ENCODE measurements at regions not wholly inside any gene's neighbourhood (a gene's known extent, or its start where the extent isn't known, plus 50 kb on each side); places are given as distances from the start of the nearest gene placed in this dataset.

- TF ChIP-seq CTCF (IDR thresholded peaks at IDR 0.05) (no peak), POLR2A (IDR thresholded peaks at IDR 0.05) (no peak)
Measured at GRCh38 chr3:82363131-82363530, 601.7 kb upstream of the GBE1 start.
